Right atrium auricular region (tissue), 2 donors: ENCODE measurements at regions not wholly inside any gene's neighbourhood (a gene's known extent, or its start where the extent isn't known, plus 50 kb on each side); places are given as distances from the start of the nearest gene placed in this dataset.

Experiments used
- DNase-seq: peaks from one replicate; pipeline ENCODE4 v3.0.0-alpha.2; 2019; ENCODE audit warnings: low spot score
- H3K27ac ChIP-seq, 2 donors: fragments of 200-600 bp; sonication (generic); 1 replicate in 1 of 2; 2 replicates in 1 of 2; pipeline ENCODE4 v1.5.1; 2016 to 2019
- H3K27me3 ChIP-seq, 2 donors: fragments of 200-600 bp; sonication (generic); one replicate each; pipeline versions ENCODE4 v1.5.1 to v1.6.0; 2017 to 2019
- H3K36me3 ChIP-seq: fragments of 200-600 bp; sonication (generic); one replicate; pipeline ENCODE4 v1.5.1; 2016
- H3K4me1 ChIP-seq, 2 donors: fragments of 200-600 bp; sonication (generic); one replicate each; pipeline versions ENCODE4 v1.5.1 to v1.6.0; 2017 to 2019
- H3K4me3 ChIP-seq, 2 donors: fragments of 200-600 bp; sonication (generic); 1 replicate in 1 of 2; 2 replicates in 1 of 2; pipeline ENCODE4 v1.5.1; 2017 to 2019; ENCODE audit warnings: mild to moderate bottlenecking in 1 of 2, moderate library complexity in 1 of 2
- H3K9me3 ChIP-seq, 2 donors: fragments of 200-600 bp; sonication (generic); one replicate each; pipeline ENCODE4 v1.5.1; 2019
- TF ChIP-seq, protein P1 (sequence below), 2 donors: fragments of 200-600 bp; sonication (generic); IDR thresholded peaks; one replicate each; pipeline ENCODE4 v1.5.1; 2019; ENCODE audit warnings: antibody characterized with exemption in 2 of 2

DNA sequence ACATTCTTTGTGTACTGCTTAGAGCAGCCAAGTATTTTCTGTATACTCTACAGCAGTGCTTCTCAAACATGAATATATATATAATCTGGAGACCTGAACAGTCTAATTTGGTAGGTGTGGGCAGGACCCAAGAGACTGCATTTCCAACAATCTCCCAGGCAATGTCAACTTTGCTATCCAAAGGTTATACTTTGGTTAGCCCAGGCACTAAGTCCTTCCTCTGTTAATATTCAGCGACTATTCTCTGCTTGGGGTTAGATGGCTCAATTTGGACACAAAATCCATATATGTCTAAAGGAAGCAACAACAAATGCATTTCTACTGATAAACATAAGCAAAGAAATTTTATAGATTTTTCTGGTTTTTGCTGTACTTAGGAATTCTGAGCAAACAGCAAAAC is 480.0 kb upstream of the RPS6KA3 start:
- Histone ChIP-seq H3K4me1 (no peaks in the 10 kb centered on the region), H3K36me3 (no peaks in the 10 kb centered on the region), H3K27ac (no peak overlapping the region), H3K27me3 (no peaks in the 10 kb centered on the region), H3K9me3 (no peaks in the 10 kb centered on the region), H3K4me3 (no peak overlapping the region)
- DNase-seq: no peak
- TF ChIP-seq, protein P1, sequence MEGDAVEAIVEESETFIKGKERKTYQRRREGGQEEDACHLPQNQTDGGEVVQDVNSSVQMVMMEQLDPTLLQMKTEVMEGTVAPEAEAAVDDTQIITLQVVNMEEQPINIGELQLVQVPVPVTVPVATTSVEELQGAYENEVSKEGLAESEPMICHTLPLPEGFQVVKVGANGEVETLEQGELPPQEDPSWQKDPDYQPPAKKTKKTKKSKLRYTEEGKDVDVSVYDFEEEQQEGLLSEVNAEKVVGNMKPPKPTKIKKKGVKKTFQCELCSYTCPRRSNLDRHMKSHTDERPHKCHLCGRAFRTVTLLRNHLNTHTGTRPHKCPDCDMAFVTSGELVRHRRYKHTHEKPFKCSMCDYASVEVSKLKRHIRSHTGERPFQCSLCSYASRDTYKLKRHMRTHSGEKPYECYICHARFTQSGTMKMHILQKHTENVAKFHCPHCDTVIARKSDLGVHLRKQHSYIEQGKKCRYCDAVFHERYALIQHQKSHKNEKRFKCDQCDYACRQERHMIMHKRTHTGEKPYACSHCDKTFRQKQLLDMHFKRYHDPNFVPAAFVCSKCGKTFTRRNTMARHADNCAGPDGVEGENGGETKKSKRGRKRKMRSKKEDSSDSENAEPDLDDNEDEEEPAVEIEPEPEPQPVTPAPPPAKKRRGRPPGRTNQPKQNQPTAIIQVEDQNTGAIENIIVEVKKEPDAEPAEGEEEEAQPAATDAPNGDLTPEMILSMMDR (IDR thresholded peaks at IDR 0.05): no peak

- H3K9me3 ChIP-seq: no peaks in the 10 kb centered on the region
- no peak overlapping the region for H3K4me3 ChIP-seq
- H3K4me1 ChIP-seq: no peaks in the 10 kb centered on the region
- no peak overlapping the region for H3K27ac ChIP-seq
- H3K27me3 ChIP-seq: no peaks in the 10 kb centered on the region
- TF ChIP-seq, protein P1 (IDR thresholded peaks at IDR 0.05): no peak
- no peak for DNase-seq
- no peaks in the 10 kb centered on the region for H3K36me3 ChIP-seq
Observed at GRCh38 chrX:20743046-20743445, 476.3 kb upstream of the RPS6KA3 start.

DNA sequence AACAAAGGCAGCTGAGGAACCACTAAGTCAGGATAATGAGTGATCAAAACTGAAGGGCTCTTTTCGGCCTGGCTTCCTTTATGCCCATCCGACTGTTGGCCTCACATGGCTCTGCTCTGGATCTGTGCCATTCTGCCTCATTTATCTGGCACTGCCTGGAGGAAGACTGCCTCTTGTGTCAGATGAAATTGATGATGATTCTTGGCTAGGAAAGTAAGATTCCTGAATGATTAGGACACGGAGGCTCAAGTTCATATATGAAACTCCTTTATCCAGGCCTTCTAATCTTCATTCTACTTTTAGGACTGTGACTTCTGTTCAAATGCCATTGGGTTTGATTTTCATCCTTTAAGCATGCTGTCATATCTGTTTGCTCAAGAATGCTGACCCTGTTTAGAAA is 475.4 kb upstream of the RPS6KA3 start:
- TF ChIP-seq, protein P1 (IDR thresholded peaks at IDR 0.05): no peak
- DNase-seq: no peak
- H3K27ac ChIP-seq: no peak overlapping the region
- no peaks in the 10 kb centered on the region for H3K27me3 ChIP-seq
- no peaks in the 10 kb centered on the region for H3K36me3 ChIP-seq
- H3K4me3 ChIP-seq: no peak overlapping the region
- no peaks in the 10 kb centered on the region for H3K4me1 ChIP-seq
- no peaks in the 10 kb centered on the region for H3K9me3 ChIP-seq

DNA sequence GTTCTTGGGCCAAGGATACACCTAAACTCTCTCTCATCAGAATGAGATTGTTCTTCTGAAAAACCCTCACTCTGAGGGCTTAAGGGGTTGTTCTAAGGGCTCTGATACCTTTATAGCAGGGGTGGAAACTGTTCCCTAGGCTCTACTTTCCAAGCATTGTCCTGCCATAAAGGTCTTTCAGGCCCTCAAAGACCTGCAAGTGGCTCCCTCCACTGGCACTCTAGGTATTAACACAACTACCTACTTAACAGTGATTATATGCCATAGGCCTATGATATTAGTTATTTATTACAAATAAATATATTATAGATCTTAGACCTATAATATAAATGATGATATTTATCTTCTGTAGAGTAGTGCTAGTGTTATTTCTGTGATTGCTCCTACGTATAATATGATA is 473.7 kb upstream of the RPS6KA3 start:
- Histone ChIP-seq H3K9me3 (no peaks in the 10 kb centered on the region), H3K4me3 (no peak overlapping the region), H3K27ac (no peak overlapping the region), H3K4me1 (no peaks in the 10 kb centered on the region), H3K36me3 (no peaks in the 10 kb centered on the region), H3K27me3 (no peaks in the 10 kb centered on the region)
- DNase-seq: no peak
- TF ChIP-seq, protein P1 (IDR thresholded peaks at IDR 0.05): no peak

GRCh38 chrX:20739038-20739745 is 472.5 kb upstream of the RPS6KA3 start:
- Histone ChIP-seq H3K4me3 (no peak overlapping the region), H3K36me3 (no peaks in the 10 kb centered on the region)
- TF ChIP-seq, protein P1 (IDR thresholded peaks at IDR 0.05): no peak

DNA sequence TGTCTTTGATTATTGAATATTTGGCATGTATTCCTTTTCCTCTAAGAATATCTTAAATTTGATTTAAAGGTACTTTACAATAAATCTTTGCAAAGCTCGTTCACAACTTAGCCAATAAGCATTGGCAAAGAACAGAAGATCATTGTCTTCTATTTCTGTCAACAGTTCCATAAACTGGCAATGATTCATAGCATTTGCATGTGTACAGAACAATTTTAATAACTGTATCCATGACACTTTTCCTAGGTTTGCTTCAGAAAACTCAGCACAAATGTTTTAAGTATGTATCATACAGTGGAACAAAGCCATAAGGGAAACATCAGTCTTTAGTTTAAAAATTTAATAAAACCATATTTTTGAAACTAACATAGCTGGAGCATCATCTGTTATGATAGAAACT is 462.7 kb upstream of the RPS6KA3 start:
- Histone ChIP-seq H3K36me3 (no peaks in the 10 kb centered on the region), H3K27me3 (no peaks in the 10 kb centered on the region), H3K4me1 (no peaks in the 10 kb centered on the region), H3K27ac (no peak overlapping the region), H3K9me3 (peaks cover 0 to 5% of the 10 kb centered on the region in 2 donors), H3K4me3 (no peak overlapping the region)
- TF ChIP-seq, protein P1 (IDR thresholded peaks at IDR 0.05): no peak
- DNase-seq: no peak

More at GRCh38 chrX:20739038-20739745, 472.5 kb upstream of the RPS6KA3 start:
- H3K27me3 ChIP-seq: no peaks in the 10 kb centered on the region
- DNase-seq: no peak
- no peaks in the 10 kb centered on the region for H3K4me1 ChIP-seq
- no peak overlapping the region for H3K27ac ChIP-seq
- no peaks in the 10 kb centered on the region for H3K9me3 ChIP-seq
